Glutamatergic neuron (in vitro differentiated cells): ENCODE measurements at regions not wholly inside any gene's neighbourhood (a gene's known extent, or its start where the extent isn't known, plus 50 kb on each side); places are given as distances from the start of the nearest gene placed in this dataset.

ENCODE experiments used
- DNase-seq: peaks from one replicate; pipeline ENCODE4 v3.0.0; 2022
- H3K27ac Mint-ChIP-seq: one replicate; pipeline ENCODE4 v1.8.0; 2020; ENCODE audit warnings: mild to moderate bottlenecking, mixed read lengths, inconsistent platforms; ENCODE audit not compliant: unreplicated experiment
- H3K27me3 Mint-ChIP-seq: one replicate; pipeline ENCODE4 v1.8.0; 2020; ENCODE audit warnings: mild to moderate bottlenecking, moderate library complexity, mixed read lengths, inconsistent platforms; ENCODE audit not compliant: unreplicated experiment
- H3K36me3 Mint-ChIP-seq: one replicate; pipeline ENCODE4 v1.8.0; 2020; ENCODE audit warnings: mild to moderate bottlenecking, mixed read lengths, inconsistent platforms; ENCODE audit not compliant: unreplicated experiment
- H3K4me1 Mint-ChIP-seq: one replicate; pipeline ENCODE4 v1.8.0; 2020; ENCODE audit warnings: mild to moderate bottlenecking, low read depth, mixed read lengths, inconsistent platforms; ENCODE audit not compliant: unreplicated experiment
- H3K4me3 Mint-ChIP-seq: one replicate; pipeline ENCODE4 v1.8.0; 2020; ENCODE audit warnings: mild to moderate bottlenecking, mixed read lengths, inconsistent platforms; ENCODE audit not compliant: unreplicated experiment
- H3K9me3 Mint-ChIP-seq: one replicate; pipeline ENCODE4 v1.8.0; 2020; ENCODE audit warnings: mild to moderate bottlenecking, moderate library complexity, mixed read lengths, inconsistent platforms; ENCODE audit not compliant: unreplicated experiment
- CTCF ChIP-seq: fragments of 200-600 bp; sonication (generic); IDR thresholded peaks from one replicate; pipeline ENCODE4 v1.5.0; 2021; ENCODE audit not compliant: partially characterized antibody, unreplicated experiment

GRCh38 chr2:198309081-198309480, 504.7 kb downstream of the PLCL1 start:
- no peaks in the 10 kb centered on the region for H3K9me3 Mint-ChIP-seq
- H3K27ac Mint-ChIP-seq: no peak overlapping the region
- no peak for DNase-seq
- H3K4me1 Mint-ChIP-seq: no peaks in the 10 kb centered on the region
- H3K36me3 Mint-ChIP-seq: no peaks in the 10 kb centered on the region
- H3K27me3 Mint-ChIP-seq: no peaks in the 10 kb centered on the region
- no peak for TF ChIP-seq CTCF
- H3K4me3 Mint-ChIP-seq: no peak overlapping the region

GRCh38 chr2:198308368-198308767, 504.0 kb downstream of the PLCL1 start:
- Mint-ChIP-seq H3K4me1 (no peaks in the 10 kb centered on the region), H3K27me3 (no peaks in the 10 kb centered on the region), H3K4me3 (no peak overlapping the region), H3K27ac (no peak overlapping the region), H3K9me3 (no peaks in the 10 kb centered on the region), H3K36me3 (no peaks in the 10 kb centered on the region)
- no peak for TF ChIP-seq CTCF
- no peak for DNase-seq

GRCh38 chr2:198307093-198307492, 502.7 kb downstream of the PLCL1 start:
- Mint-ChIP-seq H3K9me3 (no peaks in the 10 kb centered on the region), H3K4me1 (no peaks in the 10 kb centered on the region), H3K27ac (no peak overlapping the region), H3K4me3 (no peak overlapping the region), H3K27me3 (peaks cover 2% of the 10 kb centered on the region), H3K36me3 (no peaks in the 10 kb centered on the region)
- no peak for TF ChIP-seq CTCF
- DNase-seq: no peak

- Mint-ChIP-seq H3K27me3 (peaks cover 2% of the 10 kb centered on the region), H3K4me3 (no peak overlapping the region), H3K27ac (no peak overlapping the region), H3K4me1 (no peaks in the 10 kb centered on the region), H3K36me3 (no peaks in the 10 kb centered on the region), H3K9me3 (no peaks in the 10 kb centered on the region)
- DNase-seq: no peak
- TF ChIP-seq CTCF: no peak
Observed at GRCh38 chr2:198304859-198305258, 500.5 kb downstream of the PLCL1 start.

- no peak for TF ChIP-seq CTCF
- DNase-seq: no peak
- Mint-ChIP-seq H3K27me3 (no peaks in the 10 kb centered on the region), H3K4me1 (peaks cover 11% of the 10 kb centered on the region), H3K27ac (no peak overlapping the region), H3K9me3 (peaks cover 3% of the 10 kb centered on the region), H3K36me3 (no peaks in the 10 kb centered on the region), H3K4me3 (no peak overlapping the region)
Observed at GRCh38 chr2:198297350-198297749, 493.0 kb downstream of the PLCL1 start.
